ENCODE measurements at regions not wholly inside any gene's neighbourhood (a gene's known extent, or its start where the extent isn't known, plus 50 kb on each side); places are given as distances from the start of the nearest gene placed in this dataset.

DNA sequence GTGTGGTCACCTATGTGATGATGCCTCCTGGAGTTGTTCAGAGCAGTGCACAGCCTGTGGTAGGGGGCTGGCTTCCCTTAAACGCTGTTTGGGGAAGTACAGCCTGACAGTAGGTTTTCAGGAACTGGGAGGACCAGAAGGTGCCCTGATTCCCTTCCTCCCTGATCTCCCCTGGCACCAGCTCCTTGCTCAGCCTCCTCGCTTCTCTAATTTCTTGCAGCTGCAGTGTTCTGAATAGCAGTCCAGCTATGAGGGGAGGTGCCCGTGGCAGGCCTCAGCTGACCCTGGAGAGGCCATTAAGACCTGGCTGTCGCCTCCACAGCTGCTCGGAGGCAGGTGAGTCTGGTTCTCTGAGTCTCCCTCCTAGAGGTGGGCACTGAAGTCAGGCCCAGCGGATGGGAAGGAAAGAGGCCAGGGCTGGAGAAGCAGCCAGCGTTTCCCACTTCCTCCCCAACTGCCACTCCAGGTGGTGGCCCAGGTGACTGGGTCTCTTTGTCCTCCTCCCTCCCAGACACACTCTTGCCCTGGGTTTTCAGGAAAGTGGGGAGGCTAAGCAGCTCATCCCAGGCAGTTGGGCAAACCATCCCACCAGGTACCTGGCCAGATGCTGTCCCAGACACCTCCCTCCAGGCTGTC lies 52.0 kb upstream of the RPL11 start:
- no peak for DNase-seq (ENCODE audit: low spot score)

DNA sequence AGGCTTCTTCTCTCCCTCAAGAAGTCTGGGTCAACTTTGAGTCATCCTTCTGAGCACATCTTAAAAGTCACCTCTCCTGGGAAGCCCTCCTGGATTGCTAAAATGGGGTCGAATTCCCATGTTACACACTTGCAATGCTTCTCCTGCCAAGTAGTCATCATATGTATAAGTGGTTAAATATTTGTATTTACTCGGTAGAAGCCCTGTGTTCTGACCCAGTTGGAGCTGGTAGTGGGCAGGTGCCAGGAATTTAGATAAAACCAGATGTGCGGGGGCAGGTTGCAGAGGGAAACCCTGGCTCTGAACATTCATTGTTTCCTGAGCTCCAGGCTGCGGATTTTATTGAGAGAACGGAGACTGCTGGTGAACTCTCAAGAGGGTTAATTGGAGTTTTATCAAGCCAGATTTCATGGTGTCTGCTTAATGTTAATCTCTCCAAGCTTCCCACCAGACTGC lies 52.8 kb upstream of the RPL11 start:
- DNase-seq (ENCODE audit: low spot score) = no peak

DNA sequence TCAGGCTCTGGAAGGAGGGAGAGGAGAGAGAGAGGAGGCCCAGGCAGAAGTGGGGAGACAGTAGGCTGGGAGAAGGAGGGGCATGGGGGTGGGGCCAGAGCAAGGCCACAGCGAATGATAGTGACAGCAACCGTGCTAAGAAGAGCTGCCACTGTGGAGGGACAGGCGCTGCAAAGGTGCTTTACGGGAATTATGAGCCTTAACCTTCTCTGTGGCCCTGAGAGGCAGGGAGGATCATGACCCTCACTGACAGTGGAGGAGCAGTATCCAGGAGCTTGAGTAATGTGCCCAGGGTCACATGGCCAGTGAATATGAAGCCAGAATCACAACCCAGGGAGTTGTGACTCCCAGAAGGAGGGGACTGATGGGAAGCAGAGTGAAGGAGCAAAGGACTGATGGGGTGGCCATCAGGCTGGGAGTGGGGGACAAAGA lies 53.4 kb upstream of the RPL11 start:
- no peak for DNase-seq (ENCODE audit: low spot score)

DNA sequence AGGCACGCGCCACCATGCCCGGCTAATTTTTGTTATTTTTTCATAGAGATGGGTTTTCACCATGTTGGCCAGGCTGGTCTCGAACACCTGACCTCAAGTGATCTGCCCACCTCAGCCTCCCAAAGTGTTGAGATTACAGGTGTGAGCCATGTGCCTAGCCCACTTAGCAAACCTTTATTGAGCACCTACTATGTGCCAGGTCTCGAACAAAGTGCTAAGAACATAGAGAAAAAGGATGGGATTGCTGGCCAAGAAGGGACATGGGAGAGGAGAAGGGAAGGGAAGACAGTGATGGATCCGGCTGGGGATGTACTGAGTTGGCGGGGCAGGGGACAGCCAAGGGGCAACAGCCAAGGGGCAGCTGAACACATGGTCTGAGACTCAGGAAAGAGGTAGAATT lies 55.6 kb upstream of the RPL11 start:
- DNase-seq (ENCODE audit: low spot score) = no peak

DNA sequence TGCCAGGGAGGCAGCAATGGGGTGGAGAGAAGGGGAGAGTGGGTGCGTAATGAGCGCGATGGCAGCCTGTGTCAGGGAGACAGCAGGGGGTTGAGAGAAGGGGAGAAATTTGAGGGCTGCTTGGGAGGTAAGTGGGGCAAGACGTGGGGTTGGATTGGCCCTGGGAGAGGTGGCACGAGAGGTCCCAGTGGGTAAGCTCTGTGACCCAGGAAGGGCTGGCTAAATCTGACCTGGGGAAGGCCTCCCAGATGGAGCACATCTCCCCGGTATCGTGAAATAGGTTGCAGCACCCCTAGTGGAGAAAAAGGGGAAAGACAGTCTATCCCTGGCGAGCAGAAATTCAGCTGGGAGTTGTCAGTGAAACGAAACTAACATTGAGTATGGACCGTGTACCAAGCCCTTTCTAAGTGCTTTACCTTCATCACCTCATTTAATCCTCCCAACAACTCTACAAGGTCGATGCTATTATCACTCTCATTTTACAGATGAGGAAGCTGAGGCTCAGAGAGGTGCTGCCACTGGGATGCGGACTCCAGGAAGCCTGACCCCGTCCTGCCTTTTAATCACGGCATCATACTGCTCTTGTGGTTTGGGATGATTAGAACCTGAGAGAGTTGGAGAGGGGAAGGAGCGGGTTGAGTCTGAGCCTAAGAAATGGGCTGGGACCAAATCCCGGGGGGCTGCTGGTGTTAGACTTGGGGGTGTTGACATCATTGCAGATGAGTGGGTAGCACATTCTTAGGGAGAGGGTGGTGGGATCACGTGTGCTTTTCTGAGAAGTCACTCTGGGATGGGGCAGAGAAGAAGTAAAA lies 56.6 kb upstream of the RPL11 start:
- peak; percentile 60 for DNase-seq (ENCODE audit: low spot score)

DNA sequence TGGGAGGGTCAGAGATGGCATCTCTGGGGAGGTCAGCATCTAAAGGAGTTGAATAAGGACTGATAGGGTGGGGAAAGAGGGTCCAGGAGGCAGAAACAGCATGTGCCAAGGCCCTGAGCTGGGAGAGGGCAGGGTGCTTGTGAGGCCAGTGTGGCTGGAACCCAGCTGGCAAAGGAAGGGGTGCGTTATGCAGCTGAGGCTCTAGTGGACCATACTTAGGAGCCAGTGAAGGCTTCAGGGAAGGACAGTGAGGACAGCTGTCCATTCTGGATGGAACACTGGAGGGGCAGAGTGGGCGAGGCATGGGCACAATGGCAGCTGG lies 57.1 kb upstream of the RPL11 start:
- DNase-seq (ENCODE audit: low spot score) = no peak

DNA sequence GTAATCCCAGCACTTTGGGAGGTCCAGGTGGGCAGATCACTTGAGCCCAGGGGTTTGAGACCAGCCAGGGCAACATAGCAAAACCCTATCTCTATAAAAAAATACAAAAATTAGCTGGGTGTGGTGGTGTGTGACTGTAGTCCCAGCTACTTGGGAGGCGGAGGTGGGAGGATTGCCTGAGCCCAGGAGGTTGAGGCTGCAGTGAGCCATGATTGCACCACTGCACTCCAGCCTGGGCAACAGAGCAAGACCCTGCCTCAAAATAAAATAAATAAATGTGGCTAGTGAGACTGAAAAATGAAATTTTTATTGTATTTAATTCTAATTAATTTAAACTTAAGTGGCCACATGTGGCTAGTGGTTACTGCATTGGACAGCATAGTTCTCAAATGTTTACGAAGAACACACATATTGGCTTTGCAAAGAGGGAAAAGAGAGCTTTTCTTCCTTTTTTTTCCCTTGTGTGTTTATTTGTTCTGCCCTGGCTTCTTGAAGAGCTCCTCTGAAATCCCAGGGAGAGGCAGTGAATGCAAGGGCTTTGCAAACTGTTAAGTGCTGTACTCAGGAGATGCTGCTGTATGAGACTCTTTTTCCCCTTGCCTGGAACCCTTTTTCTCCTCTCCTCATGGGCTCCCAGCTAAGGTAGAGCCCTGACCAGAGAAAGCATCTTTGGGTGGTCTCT lies 59.0 kb upstream of the RPL11 start:
- DNase-seq (ENCODE audit: low spot score) = no peak

DNA sequence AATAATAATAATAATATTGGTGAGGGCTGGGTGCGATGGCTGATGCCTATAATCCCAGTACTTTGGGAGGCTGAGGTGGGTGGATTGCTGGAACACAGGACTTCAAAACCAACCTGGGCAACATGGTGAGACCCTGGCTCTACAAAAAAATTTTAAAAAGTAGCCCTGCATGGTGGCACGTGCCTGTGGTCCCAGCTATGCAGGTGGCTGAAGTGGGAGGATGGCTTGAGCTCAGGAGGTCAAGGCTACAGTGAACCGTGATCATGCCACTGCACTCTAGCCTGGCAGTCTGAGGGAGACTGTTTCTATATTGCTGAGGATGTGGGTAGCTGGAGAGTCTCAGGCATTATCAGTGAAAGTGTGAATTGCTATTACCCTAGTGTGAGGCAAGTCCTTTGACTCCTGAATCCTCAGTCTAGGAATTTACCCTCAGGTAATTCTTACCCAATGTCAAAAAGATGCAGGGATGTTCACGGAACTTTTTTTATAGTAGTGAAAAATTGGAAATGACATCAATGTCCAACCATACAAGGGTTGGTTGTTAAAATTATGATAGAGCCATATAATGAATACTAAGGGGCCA lies 61.8 kb upstream of the RPL11 start:
- no peak for DNase-seq (ENCODE audit: low spot score)

DNA sequence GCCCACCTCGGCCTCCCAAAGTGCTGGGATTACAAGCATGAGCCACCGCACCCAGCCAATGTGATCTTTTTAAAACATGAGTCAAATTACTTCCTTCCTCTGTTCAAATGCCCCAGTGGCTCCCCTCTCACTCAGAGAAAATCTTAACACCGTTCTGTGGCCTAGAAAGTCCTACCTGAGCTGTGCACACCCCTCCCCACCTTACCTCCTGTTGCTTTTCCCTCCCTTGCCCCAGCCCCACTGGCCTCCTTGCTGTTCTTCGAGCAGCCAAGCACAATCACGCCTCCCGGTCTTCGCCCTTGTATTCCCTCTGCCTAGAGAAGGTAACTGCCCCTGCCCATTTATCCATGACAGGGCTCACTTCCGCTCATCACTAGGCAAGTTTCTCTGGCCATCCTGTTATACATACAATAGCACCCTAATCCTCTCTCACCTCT lies 62.6 kb upstream of the RPL11 start:
- no peak for DNase-seq (ENCODE audit: low spot score)

DNA sequence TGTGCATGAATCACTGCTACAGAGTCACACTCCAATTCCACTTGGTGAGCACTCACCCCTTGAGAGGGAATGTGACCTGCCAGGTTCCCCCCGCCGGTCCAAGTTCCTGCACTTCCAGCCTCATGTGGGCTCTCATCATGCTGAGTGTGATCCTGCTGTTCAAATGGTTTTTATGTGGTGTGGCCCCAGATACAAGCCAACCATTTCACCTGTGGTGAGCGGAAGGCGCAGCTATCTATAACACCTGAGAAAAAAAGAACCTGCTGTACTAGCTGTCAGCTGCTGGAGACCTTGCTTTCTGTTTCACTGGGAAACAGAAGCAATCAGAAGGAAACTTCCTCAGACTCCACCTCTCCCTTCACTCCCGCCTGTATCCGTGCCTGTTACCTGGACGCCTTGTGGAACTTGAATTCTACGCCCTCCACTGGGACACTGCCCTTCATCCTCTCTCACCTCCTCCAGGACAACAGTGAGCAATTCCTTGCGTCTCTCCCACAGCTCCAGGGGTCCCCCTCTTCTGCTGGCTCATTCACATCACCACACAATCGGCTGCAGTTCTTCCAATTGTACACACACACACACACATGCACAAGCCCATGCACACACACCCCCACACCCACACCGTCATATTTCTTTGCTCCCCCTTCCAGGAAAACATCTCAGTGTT lies 64.4 kb upstream of the RPL11 start:
- DNase-seq (ENCODE audit: low spot score) = no peak

DNA sequence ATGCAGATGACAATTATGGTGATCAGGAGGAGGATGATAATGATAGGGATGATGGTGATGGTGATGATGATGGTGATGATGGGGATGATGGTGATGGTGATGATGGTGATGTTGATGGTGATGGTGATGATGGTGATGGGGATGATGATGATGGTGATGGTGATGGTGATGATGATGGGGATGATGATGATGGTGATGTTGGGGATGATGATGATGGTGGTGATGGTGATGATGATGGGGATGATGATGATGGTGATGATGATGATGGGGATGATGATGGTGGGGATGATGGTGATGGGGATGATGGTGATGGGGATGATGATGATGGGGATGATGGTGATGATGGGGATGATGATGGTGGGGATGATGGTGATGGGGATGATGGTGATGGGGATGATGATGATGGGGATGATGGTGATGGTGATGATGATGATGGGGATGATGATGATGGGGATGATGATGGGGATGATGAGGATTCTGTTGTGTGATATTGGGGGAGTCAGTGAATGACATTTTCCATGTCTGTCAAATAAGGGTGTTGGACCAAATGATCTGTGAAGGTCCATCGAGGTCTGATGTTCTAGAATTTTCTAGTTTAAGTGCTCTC lies 65.6 kb upstream of the RPL11 start:
- DNase-seq (ENCODE audit: low spot score) = no peak

DNA sequence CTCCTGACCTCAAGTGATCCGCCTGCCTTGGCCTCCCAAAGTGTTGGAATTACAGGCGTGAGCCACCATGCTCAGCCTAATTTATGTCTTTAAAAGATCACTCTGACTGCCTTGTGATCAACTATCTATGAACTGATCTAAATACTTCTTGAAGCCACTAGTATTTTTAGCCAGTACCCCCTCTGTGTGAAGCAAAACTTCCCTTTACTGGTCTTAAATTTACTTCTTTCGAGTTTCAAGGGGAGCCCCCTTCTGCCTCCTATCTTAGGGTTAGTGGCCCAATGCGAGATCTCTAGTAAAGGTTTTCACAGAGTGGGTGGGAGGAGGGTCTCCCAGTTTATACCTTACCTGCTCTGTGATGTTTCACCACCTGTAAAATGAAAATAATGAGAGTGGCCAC lies 66.1 kb upstream of the RPL11 start:
- DNase-seq (ENCODE audit: low spot score) = no peak

DNA sequence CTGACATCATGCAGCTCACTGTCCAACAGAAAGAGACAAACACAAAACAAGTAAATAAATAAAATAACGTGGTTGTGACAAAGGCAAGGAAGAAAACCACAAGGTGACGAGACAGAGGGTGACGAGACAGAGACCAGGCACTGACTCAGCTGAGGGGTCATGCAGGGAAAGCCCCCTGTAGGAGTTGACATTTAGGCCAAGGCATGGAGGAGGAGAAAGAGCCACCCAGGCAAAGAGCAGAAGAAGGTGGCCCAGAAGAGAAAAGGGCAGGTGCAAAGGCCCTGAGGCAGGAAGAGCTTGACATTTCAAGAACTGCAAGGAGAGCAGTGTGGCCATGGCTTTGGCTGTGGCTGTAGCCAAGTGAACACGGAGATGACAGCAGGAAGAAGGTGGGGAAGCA lies 65.1 kb upstream of the ID3 start:
- no peak for DNase-seq (ENCODE audit: low spot score)

DNA sequence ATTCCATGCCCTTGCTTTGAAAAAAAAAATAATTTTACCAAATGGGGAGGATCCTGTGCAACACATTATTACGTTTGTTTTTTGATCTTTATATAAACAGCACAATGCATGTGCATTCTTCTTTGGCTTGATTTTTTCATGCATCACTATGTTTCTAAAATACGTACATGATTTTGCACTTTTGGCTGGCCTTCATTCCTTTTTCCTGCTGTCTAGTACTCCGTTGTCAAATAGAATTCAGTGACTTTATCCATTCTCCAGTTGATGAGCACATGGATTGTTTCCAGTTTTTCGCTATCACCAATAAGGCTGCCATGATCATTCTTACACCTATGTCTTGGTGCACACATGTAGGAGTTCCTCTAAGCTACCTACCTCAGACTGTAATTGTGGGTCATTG lies 63.0 kb upstream of the ID3 start:
- DNase-seq (ENCODE audit: low spot score) = no peak

DNA sequence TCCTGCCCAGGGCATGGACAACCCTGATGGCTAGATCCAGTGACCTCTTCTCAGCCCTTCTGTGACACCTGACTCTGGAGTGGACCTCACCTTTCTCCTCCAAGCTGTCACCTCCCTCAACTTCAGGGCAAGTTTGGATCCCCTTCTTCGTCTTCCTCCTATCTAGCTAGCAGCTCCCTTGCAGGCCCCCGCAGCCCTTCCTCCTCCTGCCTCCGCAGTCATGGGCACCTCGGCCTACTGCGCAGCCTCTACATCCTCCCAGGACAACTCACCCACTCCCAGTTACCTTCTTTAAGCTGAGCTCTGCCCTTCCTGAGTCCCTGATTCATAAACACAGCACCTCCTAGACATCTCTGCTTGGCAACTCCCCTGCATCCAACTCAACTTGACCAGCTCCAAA lies 61.3 kb upstream of the ID3 start:
- no peak for DNase-seq (ENCODE audit: low spot score)

DNA sequence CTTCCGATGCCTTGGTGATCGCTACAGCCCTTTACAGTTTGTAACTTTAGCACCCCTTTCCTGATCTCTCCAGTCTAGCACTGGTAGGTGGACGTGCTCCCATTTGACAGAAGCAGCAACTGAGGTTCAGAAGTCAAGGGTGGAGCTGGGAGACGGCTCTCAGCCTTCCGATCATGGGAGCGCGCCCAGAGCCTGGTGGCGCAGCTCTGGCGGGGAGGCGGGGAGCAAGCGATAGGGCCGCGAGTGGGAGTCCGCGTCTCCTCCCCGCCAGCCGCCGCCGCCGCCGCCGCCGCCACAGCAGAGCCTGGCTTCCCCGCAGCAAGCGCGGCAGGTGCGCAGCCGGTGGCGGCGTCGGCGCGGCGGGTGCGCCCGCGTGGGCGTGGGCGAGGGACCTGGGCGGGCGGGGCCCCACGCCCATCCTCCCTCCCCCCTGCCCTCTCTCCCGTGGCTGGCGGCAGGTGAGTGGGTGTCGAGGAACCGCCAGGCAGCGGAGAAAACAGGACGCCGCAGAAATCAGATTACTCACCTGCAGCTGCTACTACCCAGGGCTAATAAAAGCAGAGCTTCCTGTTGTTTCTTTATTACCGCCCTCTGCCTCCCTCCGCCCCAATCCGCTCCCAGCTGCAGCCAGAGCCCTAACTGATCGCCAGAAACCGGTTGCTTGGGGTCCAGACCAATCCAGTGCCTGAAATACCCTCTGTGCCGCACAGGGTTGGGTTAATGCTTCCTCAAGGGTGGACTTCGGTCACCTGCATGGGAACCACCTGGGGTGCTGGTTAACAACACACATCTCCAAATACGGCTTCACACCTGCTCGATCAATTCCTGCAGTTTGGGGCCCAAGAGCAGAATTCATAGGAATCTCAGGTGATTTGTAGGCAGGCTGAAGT lies 60.2 kb upstream of the ID3 start:
- peak; percentile 28 for DNase-seq (ENCODE audit: low spot score)

DNA sequence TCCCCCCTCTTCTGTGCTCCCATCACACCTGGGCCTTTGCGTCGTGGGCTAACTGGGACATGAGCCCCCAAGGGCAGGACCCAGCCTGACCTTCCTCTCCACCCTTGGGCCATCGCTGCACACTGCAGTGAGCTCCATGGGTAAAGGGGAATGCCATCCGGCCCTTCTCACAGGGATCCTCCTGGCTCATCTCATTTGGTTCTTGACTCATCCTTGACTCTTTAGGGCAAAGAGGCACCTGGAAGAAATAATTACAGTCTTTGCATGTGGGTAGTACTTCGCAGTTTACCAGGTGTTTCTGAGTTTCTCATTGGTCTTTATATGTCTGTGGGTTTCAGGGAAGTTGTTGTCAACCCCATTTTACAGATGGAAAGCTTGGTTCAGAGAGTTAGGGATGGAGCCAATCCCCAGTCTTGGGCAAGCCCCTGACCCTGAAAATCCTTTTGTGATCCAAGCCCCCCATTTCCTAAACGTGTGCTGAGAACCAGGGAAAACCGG lies 59.3 kb upstream of the ID3 start:
- no peak for DNase-seq (ENCODE audit: low spot score)

DNA sequence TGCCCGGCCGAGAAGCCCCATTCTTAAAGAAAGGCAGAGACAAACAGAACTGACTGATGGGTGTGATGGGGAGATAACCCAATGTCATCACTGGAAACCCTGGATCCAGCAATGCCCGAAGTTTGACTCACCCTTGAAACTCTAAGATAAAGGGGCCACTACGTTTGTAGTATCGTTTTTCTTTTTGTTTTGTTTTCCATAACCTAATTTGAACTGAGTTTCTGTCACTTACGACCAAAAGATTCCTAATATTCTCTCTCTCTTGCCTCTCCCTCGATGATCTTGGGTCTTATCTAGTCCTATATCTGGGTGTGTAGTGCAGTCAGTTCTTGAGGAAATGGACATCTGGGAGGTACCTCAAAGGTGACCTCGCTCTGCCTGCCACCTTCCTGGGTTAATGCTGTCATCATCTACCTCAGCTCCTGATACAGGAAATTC lies 57.8 kb upstream of the ID3 start:
- no peak for DNase-seq (ENCODE audit: low spot score)

DNA sequence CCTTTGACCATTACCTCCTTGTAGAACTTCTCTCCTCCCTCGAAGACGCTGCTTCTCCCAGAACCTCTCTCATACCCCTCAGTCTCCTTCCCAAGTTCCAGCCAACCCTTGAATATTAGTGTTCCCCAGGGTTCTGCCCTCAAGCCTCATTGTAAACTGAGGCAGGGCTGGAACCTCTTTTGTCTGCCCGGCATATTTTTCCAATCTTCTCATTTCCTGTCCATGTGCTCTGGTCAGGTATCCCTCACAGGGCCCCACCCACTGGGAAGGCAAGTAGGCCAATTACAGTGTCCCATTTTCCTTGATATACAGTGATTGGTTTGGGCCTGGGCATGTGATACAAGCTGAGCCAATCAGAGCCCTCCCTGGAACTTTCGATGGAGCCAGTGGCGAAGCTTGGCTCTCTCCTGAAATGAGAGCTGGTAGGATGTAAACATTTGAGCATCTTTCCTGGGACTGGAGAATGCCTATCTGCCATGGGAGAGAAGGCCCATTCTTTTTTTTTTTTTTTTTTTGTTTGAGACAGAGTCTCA lies 57.1 kb upstream of the ID3 start:
- DNase-seq (ENCODE audit: low spot score) = no peak

DNA sequence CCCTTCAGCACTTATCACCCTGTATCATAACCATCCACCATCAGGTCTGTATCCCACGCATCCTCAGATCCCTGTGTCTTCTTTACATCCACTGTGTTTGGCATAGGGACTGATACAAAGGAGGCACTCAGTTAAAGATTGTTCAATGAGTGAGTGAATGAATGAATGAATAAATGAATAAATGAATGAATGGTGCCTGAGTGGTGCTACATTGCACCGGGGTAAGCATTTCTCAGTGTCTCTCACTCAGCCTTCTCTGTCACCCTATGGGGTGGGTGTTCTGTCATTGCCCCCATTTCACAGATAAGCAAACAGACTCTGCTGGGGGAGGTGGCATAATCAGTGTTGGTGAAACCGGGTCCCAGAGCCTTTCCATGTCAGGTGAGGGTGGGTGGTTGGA lies 56.6 kb upstream of the ID3 start:
- no peak for DNase-seq (ENCODE audit: low spot score)

Measured in A172 (cell line).